AG10803 (cell line): ENCODE measurements at regions not wholly inside any gene's neighbourhood (a gene's known extent, or its start where the extent isn't known, plus 50 kb on each side); places are given as distances from the start of the nearest gene placed in this dataset.

ENCODE experiments used
- DNase-seq: peaks from one replicate; pipeline ENCODE4 v3.0.0; 2010; ENCODE audit warnings: low read depth
- H3K4me3 ChIP-seq: 2 replicates; pipeline ENCODE4 v1.5.1; 2011; ENCODE audit warnings: mild to moderate bottlenecking, low read length, control low read depth
- CTCF ChIP-seq: conservative IDR thresholded peaks from 2 replicates; pipeline ENCODE4 v1.5.1; 2011; ENCODE audit warnings: mild to moderate bottlenecking, low read length, control low read depth, inconsistent platforms

- no peak overlapping the region for H3K4me3 ChIP-seq
- TF ChIP-seq CTCF = no peak
- no peak for DNase-seq
These were observed 58.8 kb upstream of the ZNF804B start for GRCh38 chr7:88700725-88701124.

GRCh38 chr7:88694207-88694606 lies 65.3 kb upstream of the ZNF804B start:
- H3K4me3 ChIP-seq = no peak overlapping the region

GRCh38 chr7:88693131-88693530 lies 66.4 kb upstream of the ZNF804B start:
- no peak for TF ChIP-seq CTCF
- no peak overlapping the region for H3K4me3 ChIP-seq
- DNase-seq = no peak

More at GRCh38 chr7:88694207-88694606, 65.3 kb upstream of the ZNF804B start:
- TF ChIP-seq CTCF = no peak
- no peak for DNase-seq

- no peak overlapping the region for H3K4me3 ChIP-seq
- TF ChIP-seq CTCF = no peak
- DNase-seq = no peak
These were observed 67.0 kb upstream of the ZNF804B start for GRCh38 chr7:88692493-88692892.

GRCh38 chr7:88689821-88690220 lies 69.7 kb upstream of the ZNF804B start:
- no peak for DNase-seq
- no peak for TF ChIP-seq CTCF
- no peak overlapping the region for H3K4me3 ChIP-seq

- H3K4me3 ChIP-seq = no peak overlapping the region
- DNase-seq = no peak
- TF ChIP-seq CTCF = no peak
These were observed 71.3 kb upstream of the ZNF804B start for GRCh38 chr7:88688222-88688621.

GRCh38 chr7:88686468-88687229 lies 72.9 kb upstream of the ZNF804B start:
- no peak for TF ChIP-seq CTCF
- DNase-seq = no peak

More at GRCh38 chr7:88686468-88687229, 72.9 kb upstream of the ZNF804B start:
- H3K4me3 ChIP-seq = no peak overlapping the region
